Liver (tissue), 3 donors: ENCODE measurements at regions not wholly inside any gene's neighbourhood (a gene's known extent, or its start where the extent isn't known, plus 50 kb on each side); places are given as distances from the start of the nearest gene placed in this dataset.

Source experiments
- RAD21 ChIP-seq, 2 donors: IDR thresholded peaks; 2 replicates each; pipeline ENCODE4 v1.6.1; 2016; ENCODE audit warnings: antibody characterized with exemption in 2 of 2, mild to moderate bottlenecking in 2 of 2
- TF ChIP-seq, protein P1 (sequence below): fragments of 150-350 bp; IDR thresholded peaks from 2 replicates; pipeline ENCODE4 v1.5.1; 2017; ENCODE audit warnings: improper control_type of control experiment, low read depth, low read length; ENCODE audit not compliant: missing input control
- donor health status: healthy.
- donor health status: healthy.

DNA sequence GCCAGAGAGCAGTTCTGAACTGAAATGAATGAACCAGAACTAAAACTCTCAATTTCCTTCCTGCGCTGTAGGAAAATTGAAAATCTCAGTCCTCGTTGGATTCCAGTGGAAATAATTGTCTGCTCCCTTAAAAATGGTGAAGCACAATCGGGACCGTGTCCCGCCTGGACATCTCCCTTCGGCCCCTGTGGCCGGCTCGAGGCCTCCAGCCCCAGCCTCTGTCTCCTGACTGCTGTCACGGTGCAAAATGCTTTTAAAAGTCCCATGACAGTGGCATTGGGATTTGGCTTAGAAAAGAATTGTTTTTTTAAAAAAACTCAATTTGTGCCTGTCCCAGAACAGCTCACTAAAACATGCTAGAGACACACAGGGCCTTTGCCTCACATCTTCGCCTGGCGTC lies 142.5 kb downstream of the ZNF664 start:
- TF ChIP-seq RAD21 (IDR thresholded peaks at IDR 0.05) = no peak
- TF ChIP-seq, protein P1, sequence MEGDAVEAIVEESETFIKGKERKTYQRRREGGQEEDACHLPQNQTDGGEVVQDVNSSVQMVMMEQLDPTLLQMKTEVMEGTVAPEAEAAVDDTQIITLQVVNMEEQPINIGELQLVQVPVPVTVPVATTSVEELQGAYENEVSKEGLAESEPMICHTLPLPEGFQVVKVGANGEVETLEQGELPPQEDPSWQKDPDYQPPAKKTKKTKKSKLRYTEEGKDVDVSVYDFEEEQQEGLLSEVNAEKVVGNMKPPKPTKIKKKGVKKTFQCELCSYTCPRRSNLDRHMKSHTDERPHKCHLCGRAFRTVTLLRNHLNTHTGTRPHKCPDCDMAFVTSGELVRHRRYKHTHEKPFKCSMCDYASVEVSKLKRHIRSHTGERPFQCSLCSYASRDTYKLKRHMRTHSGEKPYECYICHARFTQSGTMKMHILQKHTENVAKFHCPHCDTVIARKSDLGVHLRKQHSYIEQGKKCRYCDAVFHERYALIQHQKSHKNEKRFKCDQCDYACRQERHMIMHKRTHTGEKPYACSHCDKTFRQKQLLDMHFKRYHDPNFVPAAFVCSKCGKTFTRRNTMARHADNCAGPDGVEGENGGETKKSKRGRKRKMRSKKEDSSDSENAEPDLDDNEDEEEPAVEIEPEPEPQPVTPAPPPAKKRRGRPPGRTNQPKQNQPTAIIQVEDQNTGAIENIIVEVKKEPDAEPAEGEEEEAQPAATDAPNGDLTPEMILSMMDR = no peak
